Stimulated activated effector memory CD8-positive, alpha-beta T cell treated with anti-CD3 and anti-CD28 coated beads, Interleukin-12 subunit alpha, Interleukin-12 subunit beta, amount 100 ng/mL, for 72 hours (primary cell): ENCODE measurements at regions not wholly inside any gene's neighbourhood (a gene's known extent, or its start where the extent isn't known, plus 50 kb on each side); places are given as distances from the start of the nearest gene placed in this dataset.
"Not testable (repeated sequence)": the region's sequence is repeated elsewhere in the genome, so short reads cannot be mapped to it uniquely, and the experiment has no call there.

ENCODE experiments used
- ATAC-seq: fragments of 150-1000 bp; cut with Tn5 transposase; 2 replicates; pipeline ENCODE4 v1.10.0; 2021
- DNase-seq, 2 donors: peaks; one replicate each; pipeline ENCODE4 v3.0.0; 2021 to 2022; ENCODE audit warnings: low spot score in 2 of 2
- H3K27ac Mint-ChIP-seq: one replicate; pipeline ENCODE4 v1.8.0; 2022; ENCODE audit warnings: mild to moderate bottlenecking, mixed read lengths
- H3K36me3 Mint-ChIP-seq: one replicate; pipeline ENCODE4 v1.8.0; 2022; ENCODE audit warnings: mild to moderate bottlenecking, mixed read lengths
- H3K4me1 Mint-ChIP-seq: one replicate; pipeline ENCODE4 v1.8.0; 2022; ENCODE audit warnings: mixed read lengths
- H3K4me3 Mint-ChIP-seq: one replicate; pipeline ENCODE4 v1.8.0; 2022; ENCODE audit warnings: mild to moderate bottlenecking, mixed read lengths
- H3K9me3 Mint-ChIP-seq: one replicate; pipeline ENCODE4 v1.8.0; 2022; ENCODE audit warnings: mixed read lengths

GRCh38 chr5:50501491-50502228 lies 60.6 kb upstream of the EMB start:
- peaks cover 6% of the 10 kb centered on the region for H3K4me1 Mint-ChIP-seq
- ATAC-seq (peak; percentile 85), DNase-seq (no peak)
- H3K27ac Mint-ChIP-seq: no peak overlapping the region
- H3K4me3 Mint-ChIP-seq: no peak overlapping the region
- H3K9me3 Mint-ChIP-seq: no peaks in the 10 kb centered on the region
- no peaks in the 10 kb centered on the region for H3K36me3 Mint-ChIP-seq

GRCh38 chr5:50513028-50513457 lies 72.0 kb upstream of the EMB start:
- ATAC-seq, H3K9me3 Mint-ChIP-seq, H3K27ac Mint-ChIP-seq, DNase-seq, H3K36me3 Mint-ChIP-seq, H3K4me3 Mint-ChIP-seq, H3K4me1 Mint-ChIP-seq: not testable (repeated sequence)

GRCh38 chr5:50521060-50521459 lies 80.0 kb upstream of the EMB start:
- ATAC-seq, H3K27ac Mint-ChIP-seq, DNase-seq, H3K9me3 Mint-ChIP-seq, H3K36me3 Mint-ChIP-seq, H3K4me1 Mint-ChIP-seq, H3K4me3 Mint-ChIP-seq: not testable (repeated sequence)

GRCh38 chr5:50527514-50528060 lies 86.5 kb upstream of the EMB start:
- DNase-seq, H3K4me3 Mint-ChIP-seq, H3K36me3 Mint-ChIP-seq, H3K4me1 Mint-ChIP-seq, H3K27ac Mint-ChIP-seq, H3K9me3 Mint-ChIP-seq, ATAC-seq: not testable (repeated sequence)

DNA sequence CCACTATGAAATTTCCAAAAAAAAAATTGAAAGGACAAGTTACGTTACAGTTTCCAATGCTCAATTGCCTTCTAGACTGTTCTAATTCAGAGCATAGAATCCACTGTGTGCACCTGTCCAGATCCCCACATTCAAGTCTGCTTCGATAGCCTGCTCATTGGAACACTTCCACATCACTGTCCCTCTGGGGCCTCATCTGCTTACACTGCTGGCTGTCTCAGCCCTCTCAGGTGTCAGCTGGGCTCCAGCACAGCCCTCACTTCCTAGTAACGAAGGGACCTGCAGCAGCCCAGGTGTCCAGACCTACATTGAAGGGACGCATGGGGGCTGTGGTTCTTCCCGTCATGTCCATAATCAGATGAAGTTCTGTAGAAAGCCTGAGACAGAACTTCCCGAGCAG lies 94.3 kb upstream of the EMB start:
- Mint-ChIP-seq H3K9me3 (peaks cover 4% of the 10 kb centered on the region), H3K27ac (no peak overlapping the region), H3K4me1 (peaks cover 14% of the 10 kb centered on the region), H3K4me3 (no peak overlapping the region), H3K36me3 (no peaks in the 10 kb centered on the region)
- DNase-seq: no peak
- no peak for ATAC-seq

GRCh38 chr5:50537534-50537933 lies 96.4 kb upstream of the EMB start:
- not testable (repeated sequence) for DNase-seq, H3K9me3 Mint-ChIP-seq, H3K4me3 Mint-ChIP-seq, H3K27ac Mint-ChIP-seq, H3K36me3 Mint-ChIP-seq
- peak; percentile 60 for ATAC-seq
- H3K4me1 Mint-ChIP-seq: peaks cover 14% of the 10 kb centered on the region

GRCh38 chr5:50547303-50547702 lies 106.2 kb upstream of the EMB start:
- ATAC-seq (no peak), DNase-seq (no peak)
- H3K4me3 Mint-ChIP-seq: no peak overlapping the region
- peaks cover 3% of the 10 kb centered on the region for H3K9me3 Mint-ChIP-seq
- H3K4me1 Mint-ChIP-seq: no peaks in the 10 kb centered on the region
- no peaks in the 10 kb centered on the region for H3K36me3 Mint-ChIP-seq
- no peak overlapping the region for H3K27ac Mint-ChIP-seq

GRCh38 chr5:50550267-50550666 lies 109.2 kb upstream of the EMB start:
- Mint-ChIP-seq H3K9me3 (no peaks in the 10 kb centered on the region), H3K36me3 (no peaks in the 10 kb centered on the region), H3K4me1 (peaks cover 6% of the 10 kb centered on the region), H3K4me3 (no peak overlapping the region), H3K27ac (no peak overlapping the region)
- no peak for ATAC-seq
- no peak for DNase-seq

- H3K4me1 Mint-ChIP-seq: peaks cover 12% of the 10 kb centered on the region
- H3K36me3 Mint-ChIP-seq: no peaks in the 10 kb centered on the region
- H3K9me3 Mint-ChIP-seq: peaks cover 3% of the 10 kb centered on the region
- no peak overlapping the region for H3K4me3 Mint-ChIP-seq
- no peak overlapping the region for H3K27ac Mint-ChIP-seq
- ATAC-seq (no peak), DNase-seq (no peak)
These were observed 109.9 kb upstream of the EMB start for GRCh38 chr5:50550993-50551392.

GRCh38 chr5:50553560-50553984 lies 112.5 kb upstream of the EMB start:
- H3K9me3 Mint-ChIP-seq: peaks cover 3% of the 10 kb centered on the region
- H3K4me1 Mint-ChIP-seq: peaks cover 18% of the 10 kb centered on the region
- H3K4me3 Mint-ChIP-seq: no peak overlapping the region
- no peaks in the 10 kb centered on the region for H3K36me3 Mint-ChIP-seq
- DNase-seq (no peak), ATAC-seq (no peak)
- H3K27ac Mint-ChIP-seq: no peak overlapping the region

DNA sequence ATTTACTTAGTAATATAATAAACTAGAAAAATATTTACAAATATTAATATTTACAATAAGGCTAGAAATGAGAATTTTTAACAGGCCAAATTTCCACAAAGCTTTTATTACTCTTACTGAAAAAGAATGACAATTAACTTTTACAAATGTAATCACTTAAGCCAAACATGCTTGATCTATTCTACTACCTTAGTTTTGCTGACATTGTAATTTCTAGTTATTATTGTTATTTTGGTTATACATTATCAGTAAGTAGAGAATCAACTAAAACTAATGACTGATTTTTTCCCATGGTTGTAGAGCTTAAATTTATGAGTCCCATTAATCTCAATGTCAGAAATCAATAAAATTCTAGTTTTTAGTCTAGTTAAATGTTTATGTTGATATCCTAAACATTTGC lies 107.8 kb upstream of the PARP8 start:
- not testable (repeated sequence) for H3K4me3 Mint-ChIP-seq, H3K36me3 Mint-ChIP-seq, H3K27ac Mint-ChIP-seq, H3K9me3 Mint-ChIP-seq, DNase-seq, ATAC-seq
- peaks cover 18% of the 10 kb centered on the region for H3K4me1 Mint-ChIP-seq

DNA sequence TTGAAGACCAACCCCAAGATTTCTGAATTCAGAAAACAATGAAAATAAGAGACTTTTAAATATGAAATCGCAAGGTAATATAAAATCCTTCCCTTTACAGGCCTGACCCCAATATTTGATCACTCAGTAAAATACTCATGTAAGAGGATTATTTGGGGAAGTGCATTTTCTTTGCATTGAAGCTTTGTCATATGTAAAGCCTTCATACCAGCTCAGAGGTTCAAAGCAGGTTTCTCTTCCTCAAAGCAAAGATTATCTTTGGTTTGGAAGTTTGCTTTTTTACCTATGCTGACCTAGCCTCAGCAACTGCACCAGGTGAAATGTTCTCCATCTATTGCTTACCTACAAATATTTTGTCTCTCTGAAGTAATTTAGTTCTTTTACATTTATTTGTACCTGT lies 106.5 kb upstream of the PARP8 start:
- Mint-ChIP-seq H3K36me3 (no peaks in the 10 kb centered on the region), H3K27ac (no peak overlapping the region), H3K4me1 (peaks cover 16% of the 10 kb centered on the region), H3K9me3 (peaks cover 3% of the 10 kb centered on the region), H3K4me3 (no peak overlapping the region)
- DNase-seq (no peak), ATAC-seq (no peak)

DNA sequence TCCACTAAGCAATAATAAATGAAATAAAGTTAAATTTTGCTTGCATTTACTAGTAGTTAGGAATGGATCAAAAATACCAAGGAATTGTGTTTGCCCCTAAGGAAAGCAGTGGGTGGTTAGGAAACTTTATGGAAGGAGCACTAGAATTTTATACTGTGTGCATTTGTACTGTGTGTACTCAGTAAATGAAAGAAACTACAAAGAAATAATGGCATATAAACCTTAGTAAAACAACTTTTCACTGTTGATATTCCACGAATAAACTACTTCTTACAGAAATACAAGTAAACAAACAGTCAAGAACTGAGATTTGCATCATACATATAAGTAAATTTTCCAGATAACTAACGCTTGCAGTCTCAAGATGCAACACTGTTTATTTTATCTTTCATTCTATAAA lies 103.7 kb upstream of the PARP8 start:
- DNase-seq: no peak
- no peak overlapping the region for H3K27ac Mint-ChIP-seq

GRCh38 chr5:50564079-50564478 lies 102.4 kb upstream of the PARP8 start:
- Mint-ChIP-seq H3K4me1 (peaks cover 31% of the 10 kb centered on the region), H3K27ac (peak overlapping the region; percentile 60), H3K36me3 (no peaks in the 10 kb centered on the region), H3K4me3 (peak overlapping the region; percentile 29), H3K9me3 (peaks cover 11% of the 10 kb centered on the region)
- DNase-seq: no peak
- ATAC-seq: peak; percentile 87

More for the DNA sequence above, 103.7 kb upstream of the PARP8 start:
- H3K36me3 Mint-ChIP-seq: no peaks in the 10 kb centered on the region
- no peak for ATAC-seq
- no peak overlapping the region for H3K4me3 Mint-ChIP-seq
- no peaks in the 10 kb centered on the region for H3K9me3 Mint-ChIP-seq
- peaks cover 22% of the 10 kb centered on the region for H3K4me1 Mint-ChIP-seq

DNA sequence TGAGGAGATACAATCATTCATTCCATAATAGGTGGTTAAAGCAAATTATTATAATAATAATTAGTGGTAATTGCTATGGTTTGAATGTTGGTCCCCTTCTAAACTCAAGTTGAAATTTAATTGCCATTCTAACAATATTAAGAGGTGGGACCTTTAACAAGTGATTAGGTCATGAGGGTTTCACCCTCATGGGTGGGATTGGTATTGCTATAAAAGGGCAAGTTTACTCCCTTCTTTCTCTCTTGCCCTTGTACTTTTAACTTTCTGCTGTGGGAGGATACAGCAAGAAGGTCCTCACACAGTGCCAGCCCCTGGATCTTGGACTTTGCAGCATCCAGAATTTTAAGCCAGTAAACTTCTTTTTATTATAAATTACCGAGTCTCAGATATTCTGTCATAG lies 101.9 kb upstream of the PARP8 start:
- H3K27ac Mint-ChIP-seq: peak overlapping the region; percentile 60
- peak; percentile 49 for ATAC-seq

GRCh38 chr5:50574121-50574520 lies 92.3 kb upstream of the PARP8 start:
- H3K9me3 Mint-ChIP-seq: peaks cover 2% of the 10 kb centered on the region
- H3K36me3 Mint-ChIP-seq: no peaks in the 10 kb centered on the region
- no peak for ATAC-seq
- DNase-seq: no peak
- H3K27ac Mint-ChIP-seq: no peak overlapping the region
- H3K4me3 Mint-ChIP-seq: peak overlapping the region; percentile 28
- H3K4me1 Mint-ChIP-seq: peaks cover 24% of the 10 kb centered on the region

More for the DNA sequence above, 101.9 kb upstream of the PARP8 start:
- Mint-ChIP-seq H3K4me1 (peaks cover 31% of the 10 kb centered on the region), H3K4me3 (peak overlapping the region; percentile 29), H3K9me3 (peaks cover 12% of the 10 kb centered on the region), H3K36me3 (no peaks in the 10 kb centered on the region)
- DNase-seq: no peak
